ENCODE measurements at regions not wholly inside any gene's neighbourhood (a gene's known extent, or its start where the extent isn't known, plus 50 kb on each side); places are given as distances from the start of the nearest gene placed in this dataset.

GRCh38 chr5:30581198-30581935 is 612.1 kb upstream of the CDH6 start:
- H3F3A ChIP-seq (replicated peaks; ENCODE audit: low read depth): no peaks in the 10 kb centered on the region
- H3K9me3 Mint-ChIP-seq: no peaks in the 10 kb centered on the region

More at GRCh38 chr5:30581198-30581935, 612.1 kb upstream of the CDH6 start:
- DNase-seq (ENCODE audit: low spot score) (peak; percentile 2), ATAC-seq (peak; percentile 66)
- H3K27ac ChIP-seq (ENCODE audit: low read depth): no peak overlapping the region
- TF ChIP-seq JUNB (IDR thresholded peaks at IDR 0.05; ENCODE audit: unreplicated experiment): no peak
- TF ChIP-seq ETS1 (IDR thresholded peaks at IDR 0.05): no peak
- no peak for TF ChIP-seq EZH2phosphoT487 (IDR thresholded peaks at IDR 0.05; ENCODE audit: unreplicated experiment)
- no peak for TF ChIP-seq CREB1 (CRISPR knock-in tag; IDR thresholded peaks at IDR 0.05; ENCODE audit: low read depth)
- TF ChIP-seq STAT1 (IDR thresholded peaks at IDR 0.05; ENCODE audit: unreplicated experiment): no peak
- no peak for TF ChIP-seq EZH2 (IDR thresholded peaks at IDR 0.05; ENCODE audit: low read depth, unreplicated experiment)
- no peak for TF ChIP-seq REST (IDR thresholded peaks at IDR 0.05; ENCODE audit: unreplicated experiment)
- no peak for TF ChIP-seq ZNF331 (CRISPR knock-in tag; IDR thresholded peaks at IDR 0.05; ENCODE audit: low read depth)
- no peak for TF ChIP-seq NANOG (IDR thresholded peaks at IDR 0.05; ENCODE audit: borderline replicate concordance)
- TF ChIP-seq ZNF462 (CRISPR knock-in tag; IDR thresholded peaks at IDR 0.05): no peak
- no peak for TF ChIP-seq ZNF114 (CRISPR knock-in tag; IDR thresholded peaks at IDR 0.05)
- no peak for TF ChIP-seq POLR2AphosphoS5 (IDR thresholded peaks at IDR 0.05; ENCODE audit: low read depth)
- no peak for TF ChIP-seq CTCF (conservative IDR thresholded peaks at IDR 0.05; ENCODE audit: low read depth in 2 of 2)
- Mint-ChIP-seq H3K27ac (no peak overlapping the region), H3K36me3 (ENCODE audit: low read depth) (no peaks in the 10 kb centered on the region), H3K4me3 (no peak overlapping the region), H3K4me1 (peaks cover 28% of the 10 kb centered on the region), H3K27me3 (ENCODE audit: insufficient read depth, low read depth, poor library complexity) (no peaks in the 10 kb centered on the region)
- H3K4me1 ChIP-seq (ENCODE audit: insufficient read depth): peaks cover 30% of the 10 kb centered on the region
- H4K20me1 ChIP-seq (replicated peaks; ENCODE audit: insufficient read depth): no peaks in the 10 kb centered on the region
- peaks cover 3% of the 10 kb centered on the region; the same call in 1 of the 2 replicates for H3K9me2 ChIP-seq (ENCODE audit: insufficient read depth)
- H3K79me2 ChIP-seq (replicated peaks; ENCODE audit: insufficient read depth): no peaks in the 10 kb centered on the region
- H3K27me3 ChIP-seq (ENCODE audit: insufficient read depth): no peaks in the 10 kb centered on the region
- H3K4me3 ChIP-seq: no peak overlapping the region
- no peaks in the 10 kb centered on the region for H3K36me3 ChIP-seq (ENCODE audit: insufficient read depth)
- H3K4me2 ChIP-seq: no peak overlapping the region
- 0 out of 2 replicates have a peak overlapping the region, but pooled peaks have one; percentile 19 for H2AFZ ChIP-seq

Data from GM23338 (cell line).